ENCODE measurements at regions not wholly inside any gene's neighbourhood (a gene's known extent, or its start where the extent isn't known, plus 50 kb on each side); places are given as distances from the start of the nearest gene placed in this dataset.

DNA sequence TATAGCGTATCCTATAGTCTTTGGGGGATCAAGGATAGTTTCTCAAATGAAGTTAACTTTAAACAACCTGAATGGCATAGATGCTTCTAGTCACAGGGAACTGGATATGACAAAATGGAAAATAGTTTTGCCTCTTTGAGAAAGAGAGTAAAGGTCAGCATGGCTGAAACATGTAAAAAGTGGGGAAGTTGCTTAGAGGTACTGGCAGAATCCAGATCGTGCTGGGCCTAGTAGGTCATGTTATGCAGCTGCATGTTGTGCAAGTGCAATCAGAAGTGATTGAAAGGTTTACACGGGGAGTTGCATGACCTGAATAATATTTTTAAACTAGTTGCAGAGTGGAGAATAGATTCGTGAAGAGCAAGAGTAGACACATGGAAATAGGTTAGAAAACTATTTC is 201.1 kb upstream of the HDAC9 start:
- Histone ChIP-seq H3K36me3 (no peaks in the 10 kb centered on the region), H3K27me3 (no peaks in the 10 kb centered on the region), H3K9me3 (no peaks in the 10 kb centered on the region), H3K4me1 (no peaks in the 10 kb centered on the region), H3K27ac (no peak overlapping the region), H3K4me3 (no peak overlapping the region)
- intact Hi-C loops (cut with DNase I), result no loop called here
- ATAC-seq (peak in 2 of 4 donors; percentile 26 to 46), DNase-seq (no peak)
- TF ChIP-seq, protein P1, sequence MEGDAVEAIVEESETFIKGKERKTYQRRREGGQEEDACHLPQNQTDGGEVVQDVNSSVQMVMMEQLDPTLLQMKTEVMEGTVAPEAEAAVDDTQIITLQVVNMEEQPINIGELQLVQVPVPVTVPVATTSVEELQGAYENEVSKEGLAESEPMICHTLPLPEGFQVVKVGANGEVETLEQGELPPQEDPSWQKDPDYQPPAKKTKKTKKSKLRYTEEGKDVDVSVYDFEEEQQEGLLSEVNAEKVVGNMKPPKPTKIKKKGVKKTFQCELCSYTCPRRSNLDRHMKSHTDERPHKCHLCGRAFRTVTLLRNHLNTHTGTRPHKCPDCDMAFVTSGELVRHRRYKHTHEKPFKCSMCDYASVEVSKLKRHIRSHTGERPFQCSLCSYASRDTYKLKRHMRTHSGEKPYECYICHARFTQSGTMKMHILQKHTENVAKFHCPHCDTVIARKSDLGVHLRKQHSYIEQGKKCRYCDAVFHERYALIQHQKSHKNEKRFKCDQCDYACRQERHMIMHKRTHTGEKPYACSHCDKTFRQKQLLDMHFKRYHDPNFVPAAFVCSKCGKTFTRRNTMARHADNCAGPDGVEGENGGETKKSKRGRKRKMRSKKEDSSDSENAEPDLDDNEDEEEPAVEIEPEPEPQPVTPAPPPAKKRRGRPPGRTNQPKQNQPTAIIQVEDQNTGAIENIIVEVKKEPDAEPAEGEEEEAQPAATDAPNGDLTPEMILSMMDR (IDR thresholded peaks at IDR 0.05), result no peak
- TF ChIP-seq POLR2A (IDR thresholded peaks at IDR 0.05), result no peak
- 51% methylated on average over 4 of the region's 4 CpGs for WGBS (ENCODE audit: insufficient coverage, low coverage, low lambda C conversion rate, missing lambda C conversion rate)

DNA sequence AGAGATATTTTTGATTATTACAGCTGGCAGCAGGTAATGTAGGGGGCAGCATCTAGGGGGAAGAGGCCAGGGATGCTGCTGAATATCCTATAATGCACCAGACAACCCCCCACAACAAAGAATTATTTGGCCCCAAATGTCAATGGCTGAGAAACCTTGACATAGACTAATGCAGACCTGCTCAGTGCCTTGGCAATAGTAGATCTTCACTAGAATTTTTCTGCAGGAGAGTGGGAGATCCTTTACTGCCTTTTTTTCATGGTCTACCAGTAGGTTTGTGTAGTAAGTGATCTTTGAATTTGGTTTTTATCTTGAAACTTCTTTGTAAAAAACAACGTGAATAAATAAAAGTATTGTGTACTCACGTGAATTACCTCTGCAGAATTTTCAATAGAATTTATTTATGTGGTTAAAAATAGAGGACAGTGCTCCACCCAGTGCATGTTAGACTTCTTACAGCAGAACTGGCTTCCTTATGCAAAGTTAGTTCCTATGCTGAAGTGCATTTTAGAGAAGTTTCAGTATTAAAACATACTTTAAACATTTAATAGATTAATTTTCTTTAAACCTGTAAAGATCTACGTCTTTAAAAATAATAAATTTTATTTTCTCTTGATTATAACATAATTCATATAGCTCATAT is 199.6 kb upstream of the HDAC9 start:
- TF ChIP-seq, protein P1 (IDR thresholded peaks at IDR 0.05), result no peak
- no peak for TF ChIP-seq POLR2A (IDR thresholded peaks at IDR 0.05)
- intact Hi-C loops (cut with DNase I), result no loop called here
- 38% methylated on average over 3 of the region's 3 CpGs for WGBS (ENCODE audit: insufficient coverage, low coverage, low lambda C conversion rate, missing lambda C conversion rate)
- no peaks in the 10 kb centered on the region for H3K27me3 ChIP-seq
- H3K27ac ChIP-seq, result no peak overlapping the region
- ATAC-seq (peak in 1 of 4 donors; percentile 32), DNase-seq (no peak)
- H3K36me3 ChIP-seq, result no peaks in the 10 kb centered on the region
- no peaks in the 10 kb centered on the region for H3K4me1 ChIP-seq
- H3K4me3 ChIP-seq, result no peak overlapping the region
- no peaks in the 10 kb centered on the region for H3K9me3 ChIP-seq

DNA sequence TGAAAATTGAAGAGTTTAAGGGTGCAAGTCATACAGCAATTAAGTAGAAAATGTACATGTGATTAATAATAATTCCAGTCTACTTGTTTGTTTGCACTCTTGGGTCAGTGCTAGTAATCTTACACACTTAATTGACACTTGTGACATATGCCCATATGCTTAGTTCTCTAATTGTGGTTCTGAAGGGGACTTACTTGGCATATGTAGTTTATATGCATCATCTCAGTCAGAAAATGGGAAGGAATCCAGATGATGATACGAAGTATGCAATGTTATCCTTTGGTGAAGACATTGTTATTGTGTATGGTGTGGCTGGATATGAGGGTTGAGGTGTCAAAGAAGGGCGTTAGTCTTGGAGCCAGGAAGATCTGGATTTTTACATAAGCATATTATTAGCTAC is 193.5 kb upstream of the HDAC9 start:
- TF ChIP-seq POLR2A (IDR thresholded peaks at IDR 0.05), result no peak
- TF ChIP-seq, protein P1 (IDR thresholded peaks at IDR 0.05), result no peak

DNA sequence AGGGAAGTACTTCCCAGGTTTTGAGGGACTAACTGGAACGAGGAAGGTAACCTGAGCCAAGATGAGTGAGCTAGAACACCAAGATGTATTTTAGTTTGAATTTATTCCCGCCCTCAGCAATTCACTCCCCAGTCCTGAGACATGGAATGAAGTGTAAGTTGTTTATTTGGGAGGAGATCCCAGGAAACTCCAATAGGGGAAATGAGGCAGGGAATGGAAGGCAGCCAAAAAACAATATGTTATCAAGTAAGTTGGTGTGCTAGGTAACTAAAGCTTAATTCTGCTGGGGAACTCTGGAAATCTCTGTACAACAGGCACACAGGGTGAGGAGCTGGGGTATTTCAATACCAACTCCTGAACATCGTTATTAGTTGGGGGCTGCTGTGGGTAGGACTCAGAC is 189.7 kb upstream of the HDAC9 start:
- intact Hi-C loops (cut with DNase I), result no loop called here
- ATAC-seq (no peak), DNase-seq (no peak)
- Histone ChIP-seq H3K9me3 (no peaks in the 10 kb centered on the region), H3K27me3 (no peaks in the 10 kb centered on the region), H3K36me3 (no peaks in the 10 kb centered on the region), H3K4me3 (no peak overlapping the region), H3K27ac (no peak overlapping the region), H3K4me1 (no peaks in the 10 kb centered on the region)
- TF ChIP-seq, protein P1 (IDR thresholded peaks at IDR 0.05), result no peak
- TF ChIP-seq POLR2A (IDR thresholded peaks at IDR 0.05), result no peak
- 57% methylated on average over 3 of the region's 3 CpGs for WGBS (ENCODE audit: insufficient coverage, low coverage, low lambda C conversion rate, missing lambda C conversion rate)

More for the DNA sequence above, 193.5 kb upstream of the HDAC9 start:
- WGBS (ENCODE audit: insufficient coverage, low coverage, low lambda C conversion rate, missing lambda C conversion rate), result 31% methylated on average over 2 of the region's 2 CpGs
- H3K36me3 ChIP-seq, result no peaks in the 10 kb centered on the region
- H3K9me3 ChIP-seq, result no peaks in the 10 kb centered on the region
- H3K4me1 ChIP-seq, result no peaks in the 10 kb centered on the region
- intact Hi-C loops (cut with DNase I), result no loop called here
- no peak overlapping the region for H3K27ac ChIP-seq
- no peak for DNase-seq
- H3K27me3 ChIP-seq, result no peaks in the 10 kb centered on the region
- no peak for ATAC-seq
- no peak overlapping the region for H3K4me3 ChIP-seq

Data from right lobe of liver (tissue), 6 donors.